LNCAP (cell line): ENCODE measurements at regions not wholly inside any gene's neighbourhood (a gene's known extent, or its start where the extent isn't known, plus 50 kb on each side); places are given as distances from the start of the nearest gene placed in this dataset.

Experiments used
- CTCF ChIP-seq: fragments of 450-650 bp; IDR thresholded peaks from 2 replicates; pipeline ENCODE4 v1.5.1; 2017; ENCODE audit warnings: mild to moderate bottlenecking

- TF ChIP-seq CTCF = no peak
These were observed 94.7 kb upstream of the NRIP1 start for GRCh38 chr21:15159382-15160020.

- no peak for TF ChIP-seq CTCF
These were observed 95.3 kb upstream of the NRIP1 start for GRCh38 chr21:15160136-15160535.

- no peak for TF ChIP-seq CTCF
These were observed 98.1 kb upstream of the NRIP1 start for GRCh38 chr21:15162921-15163320.

- TF ChIP-seq CTCF = no peak
These were observed 99.5 kb upstream of the NRIP1 start for GRCh38 chr21:15164273-15164672.

- no peak for TF ChIP-seq CTCF
These were observed 100.0 kb upstream of the NRIP1 start for GRCh38 chr21:15164678-15165303.

GRCh38 chr21:15170614-15171013 lies 105.8 kb upstream of the NRIP1 start:
- no peak for TF ChIP-seq CTCF

- TF ChIP-seq CTCF = no peak
These were observed 106.7 kb upstream of the NRIP1 start for GRCh38 chr21:15171546-15171945.
